ENCODE measurements at regions not wholly inside any gene's neighbourhood (a gene's known extent, or its start where the extent isn't known, plus 50 kb on each side); places are given as distances from the start of the nearest gene placed in this dataset.

DNA sequence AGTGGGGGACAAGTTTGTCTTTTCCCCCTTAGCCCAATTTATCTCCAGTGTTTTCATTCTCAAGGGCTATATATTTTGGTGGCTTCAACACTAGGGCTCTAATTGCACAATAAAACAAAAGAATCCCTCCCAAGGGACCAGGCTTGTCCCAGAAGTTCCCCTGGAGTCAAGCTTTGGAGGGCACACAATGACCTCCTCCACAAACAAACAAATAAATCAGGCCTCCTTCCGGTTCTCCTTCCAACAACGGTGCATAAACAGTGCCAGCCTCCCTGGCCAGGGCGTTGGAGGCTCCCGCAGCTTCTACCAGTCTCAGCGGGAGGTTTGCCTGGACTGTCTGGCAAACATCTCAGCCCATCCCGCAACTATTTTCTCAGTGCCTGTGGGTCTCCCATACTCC, 188.0 kb upstream of the FOXF1 start:
- Histone ChIP-seq H2AFZ (no peak overlapping the region), H3K4me2 (no peak overlapping the region), H3K27me3 (ENCODE audit: insufficient read depth, low read depth) (peaks cover 80% of the 10 kb centered on the region), H3K27ac (no peak overlapping the region), H3K4me1 (replicated peaks; ENCODE audit: insufficient read depth) (no peaks in the 10 kb centered on the region), H3F3A (ENCODE audit: insufficient read depth, low read depth) (no peaks in the 10 kb centered on the region), H4K20me1 (ENCODE audit: insufficient read depth) (no peaks in the 10 kb centered on the region), H3K36me3 (ENCODE audit: low read depth) (no peaks in the 10 kb centered on the region), H3K9me3 (ENCODE audit: insufficient read depth, low read depth) (no peaks in the 10 kb centered on the region), H3K4me3 (no peak overlapping the region), H3K9me2 (ENCODE audit: insufficient read depth) (no peaks in the 10 kb centered on the region), H3K79me2 (ENCODE audit: low read depth) (no peaks in the 10 kb centered on the region)
- TF ChIP-seq CTCF (conservative IDR thresholded peaks at IDR 0.05): no peak
- TF ChIP-seq EZH2 (IDR thresholded peaks at IDR 0.05; ENCODE audit: low read depth): no peak
- CTCF ChIA-PET: no interaction called here
- no TSS peak for BruUV-seq (replicated peaks)
- DNase-seq: no peak
- intact Hi-C loops (cut with micrococcal nuclease; ENCODE audit: unreplicated experiment): no loop called here
- POLR2A ChIA-PET (ENCODE audit: unreplicated experiment): no interaction called here

- TF ChIP-seq CTCF (conservative IDR thresholded peaks at IDR 0.05): no peak
- no peak for TF ChIP-seq EZH2 (IDR thresholded peaks at IDR 0.05; ENCODE audit: low read depth)
- H3K4me1 ChIP-seq (replicated peaks; ENCODE audit: insufficient read depth): no peaks in the 10 kb centered on the region
- H3K9me3 ChIP-seq (ENCODE audit: insufficient read depth, low read depth): no peaks in the 10 kb centered on the region
- no peaks in the 10 kb centered on the region for H3K36me3 ChIP-seq (ENCODE audit: low read depth)
- H3K27me3 ChIP-seq (ENCODE audit: insufficient read depth, low read depth): peaks cover 86% of the 10 kb centered on the region
- CTCF ChIA-PET: no interaction called here
- H3K4me3 ChIP-seq: no peak overlapping the region
- BruUV-seq (replicated peaks): no TSS peak
- H3K27ac ChIP-seq: no peak overlapping the region
- H4K20me1 ChIP-seq (ENCODE audit: insufficient read depth): no peaks in the 10 kb centered on the region
- POLR2A ChIA-PET (ENCODE audit: unreplicated experiment): no interaction called here
- H3K9me2 ChIP-seq (ENCODE audit: insufficient read depth): no peaks in the 10 kb centered on the region
- no peaks in the 10 kb centered on the region for H3F3A ChIP-seq (ENCODE audit: insufficient read depth, low read depth)
- H3K4me2 ChIP-seq: no peak overlapping the region
- DNase-seq: no peak
- no peaks in the 10 kb centered on the region for H3K79me2 ChIP-seq (ENCODE audit: low read depth)
- intact Hi-C loops (cut with micrococcal nuclease; ENCODE audit: unreplicated experiment): no loop called here
- no peak overlapping the region for H2AFZ ChIP-seq
Measured at GRCh38 chr16:86322806-86323205, 187.5 kb upstream of the FOXF1 start.

DNA sequence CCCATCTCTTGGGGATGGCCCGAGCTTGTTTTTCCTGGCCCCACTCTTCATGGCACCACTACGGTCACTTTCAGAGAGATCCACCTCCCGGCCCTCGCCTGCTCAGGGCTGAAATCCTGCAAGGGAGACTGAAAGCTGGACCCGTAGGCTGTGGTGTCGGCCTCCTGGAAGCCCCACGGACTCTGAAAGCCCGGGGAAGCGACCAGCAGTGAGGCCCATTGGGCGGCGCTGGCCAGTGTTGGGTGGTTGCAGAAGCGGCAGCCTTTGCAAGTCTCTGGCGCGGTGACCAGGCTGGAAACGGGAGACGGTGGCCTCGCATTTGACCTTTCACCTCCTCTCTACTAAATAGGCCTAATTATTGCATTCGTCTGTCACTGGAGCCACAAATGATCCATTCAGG, 186.0 kb upstream of the FOXF1 start:
- intact Hi-C loops (cut with micrococcal nuclease; ENCODE audit: unreplicated experiment): no loop called here
- no peak overlapping the region for H3K4me3 ChIP-seq
- POLR2A ChIA-PET (ENCODE audit: unreplicated experiment): no interaction called here
- CTCF ChIA-PET: no interaction called here
- H3K27me3 ChIP-seq (ENCODE audit: insufficient read depth, low read depth): peaks cover 94% of the 10 kb centered on the region
- no peaks in the 10 kb centered on the region for H3F3A ChIP-seq (ENCODE audit: insufficient read depth, low read depth)
- H3K79me2 ChIP-seq (ENCODE audit: low read depth): no peaks in the 10 kb centered on the region
- no peaks in the 10 kb centered on the region for H3K36me3 ChIP-seq (ENCODE audit: low read depth)
- no peak for DNase-seq
- no peak overlapping the region for H3K27ac ChIP-seq
- BruUV-seq (replicated peaks): no TSS peak
- no peaks in the 10 kb centered on the region for H3K4me1 ChIP-seq (replicated peaks; ENCODE audit: insufficient read depth)
- H4K20me1 ChIP-seq (ENCODE audit: insufficient read depth): no peaks in the 10 kb centered on the region
- no peaks in the 10 kb centered on the region for H3K9me3 ChIP-seq (ENCODE audit: insufficient read depth, low read depth)
- no peaks in the 10 kb centered on the region for H3K9me2 ChIP-seq (ENCODE audit: insufficient read depth)
- H3K4me2 ChIP-seq: no peak overlapping the region
- TF ChIP-seq EZH2 (IDR thresholded peaks at IDR 0.05; ENCODE audit: low read depth) (no peak), CTCF (conservative IDR thresholded peaks at IDR 0.05) (no peak)
- no peak overlapping the region for H2AFZ ChIP-seq

All from PC-9 (cell line).